RWPE2 (cell line): ENCODE measurements at regions not wholly inside any gene's neighbourhood (a gene's known extent, or its start where the extent isn't known, plus 50 kb on each side); places are given as distances from the start of the nearest gene placed in this dataset.
"Not testable (repeated sequence)": the region's sequence is repeated elsewhere in the genome, so short reads cannot be mapped to it uniquely, and the experiment has no call there.

Source experiments
- ATAC-seq: fragments of 200-7000 bp; cut with Tn5 transposase; 3 replicates; pipeline ENCODE4 v1.9.1; 2021; ENCODE audit warnings: low read depth
- DNase-seq: peaks from one replicate; pipeline ENCODE4 v3.0.0-alpha.2; 2020; ENCODE audit warnings: low spot score
- H3K27ac ChIP-seq: fragments of 450-650 bp; 2 replicates; pipeline ENCODE4 v1.5.1; 2017; ENCODE audit warnings: mild to moderate bottlenecking; ENCODE audit not compliant: poor library complexity, severe bottlenecking
- H3K27me3 ChIP-seq: fragments of 250-450 bp; sonication (Bioruptor Pico); 2 replicates; pipeline ENCODE4 v1.5.1; 2021; ENCODE audit warnings: mild to moderate bottlenecking, moderate library complexity; ENCODE audit not compliant: insufficient read depth, poor library complexity, severe bottlenecking
- H3K36me3 ChIP-seq: fragments of 250-450 bp; sonication (Bioruptor Pico); 2 replicates; pipeline ENCODE4 v1.5.1; 2020; ENCODE audit warnings: low read depth, mild to moderate bottlenecking, moderate library complexity
- H3K4me1 ChIP-seq: fragments of 250-450 bp; sonication (Bioruptor Pico); 2 replicates; pipeline ENCODE4 v1.5.1; 2021; ENCODE audit warnings: mild to moderate bottlenecking, moderate library complexity; ENCODE audit not compliant: insufficient read depth, poor library complexity, severe bottlenecking
- H3K4me3 ChIP-seq: fragments of 250-450 bp; sonication (Bioruptor Pico); 2 replicates; pipeline ENCODE4 v1.5.1; 2021; ENCODE audit warnings: mild to moderate bottlenecking, moderate library complexity; ENCODE audit not compliant: severe bottlenecking
- H3K9me3 ChIP-seq: fragments of 250-450 bp; sonication (Bioruptor Pico); 2 replicates; pipeline ENCODE4 v1.5.1; 2021; ENCODE audit warnings: mild to moderate bottlenecking, moderate library complexity; ENCODE audit not compliant: severe bottlenecking
- TF ChIP-seq, protein P1 (sequence below): fragments of 450-650 bp; IDR thresholded peaks from one replicate; pipeline ENCODE4 v1.5.1; 2017; ENCODE audit warnings: mild to moderate bottlenecking, moderate library complexity; ENCODE audit not compliant: poor library complexity, severe bottlenecking

- DNase-seq, result no peak
- TF ChIP-seq, protein P1, sequence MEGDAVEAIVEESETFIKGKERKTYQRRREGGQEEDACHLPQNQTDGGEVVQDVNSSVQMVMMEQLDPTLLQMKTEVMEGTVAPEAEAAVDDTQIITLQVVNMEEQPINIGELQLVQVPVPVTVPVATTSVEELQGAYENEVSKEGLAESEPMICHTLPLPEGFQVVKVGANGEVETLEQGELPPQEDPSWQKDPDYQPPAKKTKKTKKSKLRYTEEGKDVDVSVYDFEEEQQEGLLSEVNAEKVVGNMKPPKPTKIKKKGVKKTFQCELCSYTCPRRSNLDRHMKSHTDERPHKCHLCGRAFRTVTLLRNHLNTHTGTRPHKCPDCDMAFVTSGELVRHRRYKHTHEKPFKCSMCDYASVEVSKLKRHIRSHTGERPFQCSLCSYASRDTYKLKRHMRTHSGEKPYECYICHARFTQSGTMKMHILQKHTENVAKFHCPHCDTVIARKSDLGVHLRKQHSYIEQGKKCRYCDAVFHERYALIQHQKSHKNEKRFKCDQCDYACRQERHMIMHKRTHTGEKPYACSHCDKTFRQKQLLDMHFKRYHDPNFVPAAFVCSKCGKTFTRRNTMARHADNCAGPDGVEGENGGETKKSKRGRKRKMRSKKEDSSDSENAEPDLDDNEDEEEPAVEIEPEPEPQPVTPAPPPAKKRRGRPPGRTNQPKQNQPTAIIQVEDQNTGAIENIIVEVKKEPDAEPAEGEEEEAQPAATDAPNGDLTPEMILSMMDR, result no peak
- Histone ChIP-seq H3K36me3 (no peaks in the 10 kb centered on the region), H3K9me3 (no peaks in the 10 kb centered on the region), H3K4me3 (no peak overlapping the region), H3K27me3 (no peaks in the 10 kb centered on the region), H3K27ac (no peak overlapping the region), H3K4me1 (no peaks in the 10 kb centered on the region)
- ATAC-seq, result peak; percentile 64
These were observed 540.9 kb downstream of the PPP4R3C start for GRCh38 chrX:26922278-26922677.

- H3K27me3 ChIP-seq, result no peaks in the 10 kb centered on the region
- TF ChIP-seq, protein P1, result peak; percentile 19
These were observed 544.5 kb downstream of the PPP4R3C start for GRCh38 chrX:26918631-26919030.

GRCh38 chrX:26916991-26917390 is 546.1 kb downstream of the PPP4R3C start:
- TF ChIP-seq, protein P1, result no peak
- peaks cover 6% of the 10 kb centered on the region for H3K4me1 ChIP-seq
- no peaks in the 10 kb centered on the region for H3K36me3 ChIP-seq
- H3K4me3 ChIP-seq, result no peak overlapping the region
- no peak overlapping the region for H3K27ac ChIP-seq
- no peak for ATAC-seq
- DNase-seq, result no peak
- no peaks in the 10 kb centered on the region for H3K27me3 ChIP-seq
- H3K9me3 ChIP-seq, result no peaks in the 10 kb centered on the region

More at GRCh38 chrX:26918631-26919030, 544.5 kb downstream of the PPP4R3C start:
- DNase-seq (no peak), ATAC-seq (no peak)
- no peaks in the 10 kb centered on the region for H3K9me3 ChIP-seq
- H3K36me3 ChIP-seq, result no peaks in the 10 kb centered on the region
- no peak overlapping the region for H3K4me3 ChIP-seq
- H3K27ac ChIP-seq, result no peak overlapping the region
- H3K4me1 ChIP-seq, result peaks cover 6% of the 10 kb centered on the region

DNA sequence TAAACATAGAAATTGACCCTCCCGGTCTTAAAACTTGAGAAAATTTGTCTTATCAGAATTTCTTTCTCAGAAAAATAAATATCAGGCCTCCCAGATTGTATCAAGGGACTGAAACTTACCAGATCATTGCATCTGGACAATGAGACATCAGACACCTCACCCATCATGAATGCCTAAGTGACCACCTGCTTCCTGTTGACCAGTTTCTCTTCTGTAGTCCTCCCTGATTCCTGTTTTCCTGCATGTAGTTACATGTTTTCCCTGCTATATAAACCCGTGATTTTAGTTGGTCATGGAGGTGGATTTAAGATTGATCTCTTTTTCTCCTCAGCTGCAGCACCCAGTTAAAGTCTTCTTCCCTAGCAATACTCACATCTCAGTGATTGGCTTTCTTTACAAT is 548.1 kb downstream of the PPP4R3C start:
- Histone ChIP-seq H3K27ac (peak overlapping the region; percentile 54), H3K4me3 (no peak overlapping the region), H3K27me3 (no peaks in the 10 kb centered on the region), H3K9me3 (no peaks in the 10 kb centered on the region), H3K4me1 (peaks cover 6% of the 10 kb centered on the region), H3K36me3 (no peaks in the 10 kb centered on the region)
- TF ChIP-seq, protein P1, result no peak
- no peak for DNase-seq
- ATAC-seq, result peak; percentile 65

GRCh38 chrX:26914232-26914631 is 548.9 kb downstream of the PPP4R3C start:
- Histone ChIP-seq H3K27ac (peak overlapping the region; percentile 54), H3K27me3 (no peaks in the 10 kb centered on the region), H3K36me3 (no peaks in the 10 kb centered on the region), H3K9me3 (no peaks in the 10 kb centered on the region), H3K4me3 (no peak overlapping the region), H3K4me1 (peaks cover 6% of the 10 kb centered on the region)
- DNase-seq (no peak), ATAC-seq (no peak)
- TF ChIP-seq, protein P1, result no peak

DNA sequence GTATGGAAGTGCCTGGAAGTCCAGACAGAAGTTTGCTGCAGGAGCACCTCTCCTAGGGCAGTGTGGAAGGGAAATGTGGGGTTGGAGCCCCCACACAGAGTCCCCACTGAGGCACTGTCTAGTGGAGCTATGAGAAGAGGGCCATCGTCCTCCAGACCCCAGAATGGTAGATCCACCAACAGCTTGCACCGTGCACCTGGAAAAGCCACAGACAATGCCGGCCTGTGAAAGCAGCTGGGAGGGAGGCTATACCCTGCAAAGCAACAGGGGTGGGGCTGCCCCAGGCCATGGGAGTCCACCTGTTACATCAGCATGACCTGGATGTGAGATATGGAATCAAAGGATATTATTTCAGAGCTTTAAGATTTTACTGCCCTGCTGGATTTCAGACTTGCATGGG is 551.4 kb downstream of the PPP4R3C start:
- not testable (repeated sequence) for DNase-seq, H3K27me3 ChIP-seq, H3K27ac ChIP-seq, ATAC-seq, H3K36me3 ChIP-seq, H3K4me3 ChIP-seq, H3K9me3 ChIP-seq, H3K4me1 ChIP-seq
